ENCODE measurements at regions not wholly inside any gene's neighbourhood (a gene's known extent, or its start where the extent isn't known, plus 50 kb on each side); places are given as distances from the start of the nearest gene placed in this dataset.

DNA sequence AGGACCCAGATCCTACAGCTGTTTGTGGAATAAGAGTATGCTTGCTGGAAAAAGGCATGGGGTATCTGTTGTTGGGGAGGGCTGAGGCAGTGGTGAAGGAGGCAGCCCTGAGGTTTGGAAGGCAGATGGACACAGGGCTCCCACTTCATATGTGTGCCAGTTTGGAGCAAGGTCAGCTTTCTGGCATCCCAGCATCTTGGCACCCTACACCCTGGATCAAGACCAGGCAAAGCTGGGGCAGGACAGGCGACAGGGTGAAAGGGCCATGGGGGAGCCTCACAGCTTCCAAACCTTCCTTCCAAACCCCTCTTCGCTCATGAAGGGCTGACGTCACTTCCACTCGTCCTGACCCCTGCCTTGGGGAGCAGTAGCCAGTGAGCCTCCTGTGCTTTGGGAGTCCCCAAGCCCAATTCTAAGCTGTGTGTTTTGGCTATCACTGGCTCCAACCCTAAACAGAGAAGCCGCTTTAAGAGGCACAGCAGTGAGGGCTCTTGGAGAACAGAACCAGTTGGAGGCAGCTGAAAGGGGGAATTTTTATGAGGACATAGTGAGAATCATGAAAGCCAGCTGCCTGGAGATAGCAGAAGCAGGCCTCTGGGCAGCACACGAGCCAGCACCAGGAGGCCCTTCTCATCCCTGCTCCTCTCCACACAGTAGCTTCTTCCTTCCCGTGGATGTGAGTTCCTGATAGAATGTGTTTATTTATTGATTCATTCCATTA lies 448.6 kb upstream of the CDH4 start:
- no peak for DNase-seq (ENCODE audit: low read depth in 3 of 3)

DNA sequence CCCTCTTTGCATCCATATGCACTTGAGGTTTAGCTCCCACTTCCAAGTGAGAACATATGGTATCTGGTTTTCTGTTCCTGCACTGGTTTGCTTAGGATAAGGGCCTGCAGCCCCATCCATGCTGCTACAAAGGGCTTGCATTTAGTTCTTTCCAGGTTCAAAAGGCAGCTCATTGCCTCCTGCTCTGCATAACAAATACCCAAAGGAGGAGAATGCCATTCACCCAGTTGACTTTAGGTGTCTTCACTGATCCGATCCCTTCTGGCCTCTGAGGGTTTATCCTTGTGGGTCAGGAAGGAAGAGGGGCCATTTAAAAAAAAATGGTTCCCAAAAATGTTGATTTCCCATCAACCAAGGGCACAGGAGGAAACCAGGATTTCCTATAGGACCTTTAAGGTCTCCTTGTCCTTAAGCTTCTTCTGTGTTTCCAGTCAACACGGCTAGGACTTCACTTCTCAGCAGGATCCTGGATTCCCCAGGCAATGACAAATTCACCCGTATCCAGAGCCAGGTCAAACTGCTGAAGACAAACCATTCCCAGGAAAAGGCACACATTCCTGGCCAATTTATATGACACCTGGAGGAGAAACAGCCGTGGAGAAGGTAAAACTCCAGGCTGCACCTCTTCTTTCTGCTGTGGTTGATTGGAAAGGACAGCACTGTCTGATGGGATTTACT lies 447.7 kb upstream of the CDH4 start:
- no peak for DNase-seq (ENCODE audit: low read depth in 3 of 3)

DNA sequence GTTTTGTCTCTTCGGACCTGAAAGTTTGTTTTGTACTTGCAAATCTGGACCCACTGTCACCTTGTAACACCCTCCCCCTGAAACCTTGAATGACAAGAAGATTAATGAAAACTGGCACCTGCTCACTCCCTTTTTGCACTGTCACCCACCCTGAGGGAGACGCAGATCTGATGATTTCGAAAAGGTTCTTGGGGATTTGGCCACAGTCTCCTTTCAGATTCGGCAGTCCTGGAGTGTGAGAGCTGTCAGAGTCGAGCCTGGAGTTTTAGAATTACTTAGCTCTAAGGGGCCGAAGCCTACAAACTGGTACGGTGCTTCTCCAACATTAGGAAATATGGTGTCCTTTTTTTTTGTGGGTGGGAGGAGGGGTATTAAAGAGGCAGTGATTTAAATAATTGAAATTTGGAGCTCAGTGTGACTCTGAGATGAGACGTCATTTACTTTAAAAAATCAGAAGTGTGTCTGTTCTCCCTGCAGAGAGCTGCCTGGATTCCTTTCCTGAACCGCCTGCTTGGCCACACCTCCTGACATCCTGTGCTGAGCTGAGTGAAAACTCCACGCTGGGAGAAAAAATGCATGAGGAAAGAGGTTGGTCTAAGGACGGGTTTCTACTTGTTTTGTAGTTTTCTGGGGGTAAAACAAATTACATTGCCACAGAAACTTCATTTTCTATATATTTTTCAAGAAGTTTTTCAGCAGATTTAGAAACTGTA lies 447.0 kb upstream of the CDH4 start:
- no peak for DNase-seq (ENCODE audit: low read depth in 3 of 3)

DNA sequence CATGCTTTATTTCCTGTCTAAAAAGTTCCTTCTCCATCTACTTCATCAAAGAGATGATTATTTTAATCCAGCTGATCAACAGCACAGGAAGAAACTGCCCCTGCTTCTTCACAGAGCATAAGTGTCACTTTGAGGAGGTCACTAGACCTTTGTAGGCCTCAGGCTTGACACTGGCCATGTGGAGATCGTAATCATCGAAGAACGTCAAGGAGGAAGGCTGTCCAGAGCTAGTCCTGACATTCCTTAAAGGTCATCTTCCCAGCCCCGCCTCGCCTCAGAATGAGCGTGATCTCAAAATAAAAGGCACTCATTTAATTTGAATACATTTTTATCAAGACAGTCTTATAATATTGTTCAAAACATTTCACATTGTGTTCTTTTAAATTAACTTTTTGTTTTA lies 445.7 kb upstream of the CDH4 start:
- no peak for DNase-seq (ENCODE audit: low read depth in 3 of 3)

DNA sequence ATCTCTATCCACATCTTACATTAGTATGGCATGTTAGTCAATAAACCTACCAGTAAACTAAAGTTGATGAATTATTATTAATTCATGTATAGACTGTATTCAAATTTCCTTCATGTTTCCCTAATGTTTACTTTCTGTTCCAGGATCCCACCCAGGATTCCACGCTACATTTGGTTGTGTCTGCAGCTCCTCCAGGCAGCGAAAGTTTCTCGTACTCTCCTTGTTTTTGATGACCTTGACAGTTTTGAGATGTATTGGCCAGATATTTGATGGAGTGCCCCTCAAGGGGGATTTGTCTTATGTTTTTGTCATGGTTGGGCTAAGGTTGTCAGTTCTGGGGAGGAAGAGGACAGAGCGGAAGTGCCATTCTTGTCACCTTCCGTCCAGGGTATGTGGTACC lies 445.2 kb upstream of the CDH4 start:
- DNase-seq (ENCODE audit: low read depth in 3 of 3) = no peak

DNA sequence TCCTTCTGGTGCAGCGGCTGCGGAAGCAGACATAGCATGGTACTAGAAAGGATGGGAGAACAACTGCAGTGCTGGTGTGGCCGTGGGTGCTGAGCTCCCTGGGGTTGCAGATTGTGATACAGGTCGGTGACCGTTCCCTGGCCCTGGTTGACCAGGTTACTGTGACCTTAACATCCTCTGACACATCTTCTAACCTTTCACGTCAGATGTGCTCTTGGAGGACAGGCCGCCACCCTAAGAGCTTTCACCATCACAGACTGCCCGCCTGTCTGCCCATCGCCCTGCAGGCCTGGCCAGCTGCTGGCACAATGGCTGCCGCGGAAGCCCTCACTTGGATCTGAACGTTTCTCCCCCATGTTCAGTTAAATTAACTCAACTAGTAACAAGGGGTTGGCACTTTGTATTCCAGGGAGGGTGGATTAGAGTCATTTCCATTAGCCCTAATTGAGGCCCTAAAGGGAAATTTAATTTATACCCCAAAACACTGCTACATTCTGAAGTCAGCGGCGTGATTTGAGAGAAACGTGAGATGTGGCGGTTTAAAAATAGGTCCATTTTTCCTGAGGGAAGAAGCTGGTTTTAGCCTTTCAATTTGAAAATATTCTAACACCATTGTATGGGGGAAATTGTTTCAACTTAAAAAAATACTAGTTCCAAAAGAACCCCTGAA lies 443.9 kb upstream of the CDH4 start:
- no peak for DNase-seq (ENCODE audit: low read depth in 3 of 3)

DNA sequence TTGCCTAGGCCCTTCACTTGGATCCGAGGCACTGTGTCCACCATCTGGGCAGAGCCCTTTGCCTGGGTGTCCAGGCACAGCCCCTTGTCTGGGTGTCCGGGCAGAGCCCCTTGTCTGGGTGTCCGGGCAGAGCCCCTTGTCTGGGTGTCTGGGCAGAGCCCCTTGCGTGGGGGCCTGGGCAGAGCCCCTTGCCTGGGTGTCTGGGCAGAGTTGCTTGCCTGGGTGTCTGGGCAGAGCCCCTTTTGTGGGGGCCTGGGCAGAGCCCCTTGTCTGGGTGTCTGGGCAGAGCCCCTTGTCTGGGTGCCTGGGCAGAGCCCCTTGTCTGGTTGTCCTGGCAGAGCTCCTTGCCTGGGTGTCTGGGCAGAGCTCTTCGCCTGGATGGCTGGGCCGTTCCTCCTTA lies 443.4 kb upstream of the CDH4 start:
- DNase-seq (ENCODE audit: low read depth in 3 of 3) = no peak

DNA sequence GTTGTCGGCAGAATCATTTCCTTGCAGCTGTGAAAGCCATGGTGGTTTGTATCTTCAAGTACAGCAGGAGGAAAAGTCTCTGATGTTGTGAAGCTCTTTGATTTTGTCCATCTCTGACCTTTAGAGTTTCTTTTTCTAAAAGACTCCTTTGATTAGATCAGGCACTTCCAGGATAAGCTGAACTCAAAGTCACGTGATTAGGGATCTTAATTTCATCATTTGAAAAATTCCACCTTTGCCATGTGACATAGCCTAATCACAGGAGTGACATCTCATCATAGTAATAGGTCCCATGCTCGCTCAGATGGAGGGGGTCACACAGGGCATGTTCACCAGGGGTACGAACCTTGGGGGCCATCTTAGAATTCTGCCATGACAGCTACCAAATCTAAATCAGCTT lies 441.5 kb upstream of the CDH4 start:
- DNase-seq (ENCODE audit: low read depth in 3 of 3) = no peak

DNA sequence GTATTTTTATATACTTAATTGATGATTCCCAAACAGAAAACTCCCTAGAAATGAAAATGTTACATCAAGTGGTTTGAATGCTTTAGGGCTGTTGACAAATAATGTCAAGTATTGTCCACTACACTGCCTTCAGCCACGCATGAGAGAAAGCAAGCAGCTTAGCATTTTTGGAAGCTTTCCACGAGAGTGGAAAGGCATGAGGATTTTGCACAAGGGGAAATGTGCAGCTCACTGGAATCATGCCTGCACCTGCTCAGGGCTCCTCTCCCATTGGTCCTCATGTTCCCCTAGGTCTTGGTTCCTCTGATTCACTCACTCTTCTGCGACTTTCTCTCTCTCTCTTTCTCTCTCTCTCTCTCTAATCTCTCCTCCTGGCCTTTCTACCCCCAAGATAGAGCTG lies 439.5 kb upstream of the CDH4 start:
- DNase-seq (ENCODE audit: low read depth in 3 of 3) = no peak

DNA sequence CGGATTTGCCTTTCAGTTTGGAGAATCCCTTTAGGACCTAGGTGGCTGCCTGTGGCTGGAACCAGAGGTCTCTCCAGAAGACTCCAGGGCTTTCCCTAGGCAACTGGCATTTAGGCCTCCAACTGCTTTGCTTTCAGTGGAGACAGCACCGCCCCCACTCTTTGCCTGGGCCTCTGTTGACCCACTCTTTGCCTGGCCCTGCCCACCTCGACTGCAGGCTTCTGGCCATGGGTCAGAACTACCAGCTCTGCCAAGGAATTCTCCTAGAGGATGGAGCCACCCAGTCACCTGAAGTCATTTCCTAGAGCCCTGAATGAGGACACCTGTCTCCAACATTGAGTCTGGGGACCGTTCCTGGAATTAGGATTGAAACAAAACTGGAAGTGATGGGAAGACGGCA lies 439.0 kb upstream of the CDH4 start:
- no peak for DNase-seq (ENCODE audit: low read depth in 3 of 3)

DNA sequence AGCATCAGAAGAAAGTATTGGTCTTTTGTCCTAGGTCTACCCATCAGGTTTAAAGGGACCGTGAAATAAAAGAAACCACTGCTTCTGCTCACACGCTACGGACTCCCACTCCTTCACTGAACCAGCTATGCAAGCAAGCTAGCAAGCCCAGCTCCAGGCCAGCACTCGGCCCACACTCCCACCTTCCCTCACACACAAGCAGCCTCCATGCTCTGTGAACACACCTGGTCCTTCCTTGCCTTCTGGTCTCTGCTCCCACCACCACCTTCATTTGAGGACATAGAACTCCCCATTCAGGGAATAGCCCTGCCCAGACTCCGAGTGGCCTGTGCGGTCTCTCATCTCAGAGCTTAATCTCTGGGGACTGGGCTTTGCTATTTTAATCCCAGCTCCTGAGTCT lies 436.4 kb upstream of the CDH4 start:
- no peak for DNase-seq (ENCODE audit: low read depth in 3 of 3)

DNA sequence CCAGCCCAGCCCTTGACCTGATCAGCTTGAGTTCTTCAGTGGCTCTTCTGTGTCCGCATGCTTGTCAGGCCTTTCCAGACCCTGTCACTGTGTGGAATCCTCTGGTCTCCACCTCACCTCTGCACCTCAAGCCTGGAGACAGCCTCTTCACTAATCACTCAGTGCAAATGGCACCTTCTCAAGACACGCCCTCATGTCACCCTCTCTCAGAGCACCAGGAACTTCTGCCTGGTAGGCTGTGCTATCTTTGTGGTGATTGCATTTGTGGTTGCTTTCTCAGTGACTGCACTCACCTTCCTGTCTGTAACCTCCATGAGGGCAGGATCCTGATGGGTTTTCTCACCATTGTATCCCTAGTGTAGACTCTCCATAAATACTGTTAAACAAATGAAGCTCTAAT lies 435.2 kb upstream of the CDH4 start:
- DNase-seq (ENCODE audit: low read depth in 3 of 3) = no peak

DNA sequence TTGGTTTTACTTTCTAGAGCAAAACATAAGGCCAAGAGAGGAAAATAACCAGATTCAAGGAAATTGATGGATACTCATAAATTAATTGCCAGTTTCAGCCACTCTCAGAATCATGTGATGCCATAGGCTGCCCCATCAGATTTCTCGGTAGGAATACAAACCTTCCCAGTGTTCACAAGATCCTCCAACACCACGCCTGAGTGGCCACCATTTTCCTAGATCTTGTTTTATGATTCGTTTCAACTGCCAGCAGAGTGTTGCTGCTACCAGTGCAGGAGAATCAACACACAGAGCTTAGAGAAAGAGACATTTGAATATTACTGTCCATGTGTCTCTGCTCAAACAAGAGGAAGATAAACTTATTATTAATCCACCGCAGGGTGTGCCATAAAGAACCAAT lies 434.2 kb upstream of the CDH4 start:
- no peak for DNase-seq (ENCODE audit: low read depth in 3 of 3)

DNA sequence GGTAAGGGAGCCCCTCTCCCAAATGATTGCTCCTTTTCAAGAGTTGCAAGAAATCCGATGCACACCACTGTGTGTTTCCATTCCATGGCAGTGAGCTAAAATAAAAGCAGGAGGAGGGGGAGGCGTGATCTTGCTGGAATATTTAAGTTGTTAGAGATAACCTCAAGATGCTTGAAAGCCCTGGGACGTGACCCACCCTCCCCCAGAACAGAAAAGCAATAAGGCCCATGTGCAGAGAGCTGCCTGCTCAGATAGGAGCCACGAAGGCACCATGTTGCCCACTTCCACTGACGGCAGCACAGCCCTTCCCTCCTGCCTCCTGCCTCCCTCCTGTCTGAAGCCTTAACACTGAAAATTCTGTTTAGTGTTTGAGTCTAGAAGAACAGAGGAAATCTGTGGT lies 432.6 kb upstream of the CDH4 start:
- DNase-seq (ENCODE audit: low read depth in 3 of 3) = no peak

DNA sequence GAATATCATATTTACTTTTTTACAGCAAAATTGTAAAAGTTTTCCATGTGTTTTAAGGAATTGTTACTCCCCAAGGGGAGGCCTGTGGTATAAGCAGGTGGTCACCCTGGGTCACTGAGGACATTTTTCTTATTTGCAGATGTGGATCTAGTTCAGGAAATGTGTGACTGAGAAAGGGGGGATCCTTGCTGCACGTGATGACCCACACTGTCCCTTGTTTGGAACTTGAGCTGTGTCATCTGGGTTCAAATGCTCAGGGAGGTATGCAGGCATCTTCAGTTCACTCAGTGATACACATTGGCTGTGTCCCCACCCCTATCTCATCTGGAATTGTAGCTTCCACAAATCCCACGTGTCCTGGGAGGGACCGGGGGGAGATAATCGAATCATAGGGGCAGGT lies 431.9 kb upstream of the CDH4 start:
- DNase-seq (ENCODE audit: low read depth in 3 of 3) = no peak

DNA sequence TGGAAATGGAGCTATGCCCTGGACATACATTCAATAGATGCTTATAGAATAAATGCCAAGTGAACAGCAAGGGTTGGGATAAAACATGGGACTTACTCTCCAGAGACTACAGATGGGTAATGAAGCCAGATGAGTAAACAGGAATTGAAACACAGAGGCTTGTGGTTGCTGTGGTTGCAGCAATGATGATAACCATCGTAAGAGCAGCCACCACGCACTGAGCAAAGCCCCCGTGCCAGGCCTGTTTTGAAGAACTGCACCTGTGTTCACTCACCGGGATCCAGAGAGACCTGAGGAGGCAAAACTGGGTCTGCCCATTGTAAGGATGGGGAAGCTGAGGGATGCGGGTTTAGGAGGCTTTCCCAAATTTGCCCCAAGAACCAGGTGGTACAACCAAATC lies 431.1 kb upstream of the CDH4 start:
- DNase-seq (ENCODE audit: low read depth in 3 of 3) = no peak

DNA sequence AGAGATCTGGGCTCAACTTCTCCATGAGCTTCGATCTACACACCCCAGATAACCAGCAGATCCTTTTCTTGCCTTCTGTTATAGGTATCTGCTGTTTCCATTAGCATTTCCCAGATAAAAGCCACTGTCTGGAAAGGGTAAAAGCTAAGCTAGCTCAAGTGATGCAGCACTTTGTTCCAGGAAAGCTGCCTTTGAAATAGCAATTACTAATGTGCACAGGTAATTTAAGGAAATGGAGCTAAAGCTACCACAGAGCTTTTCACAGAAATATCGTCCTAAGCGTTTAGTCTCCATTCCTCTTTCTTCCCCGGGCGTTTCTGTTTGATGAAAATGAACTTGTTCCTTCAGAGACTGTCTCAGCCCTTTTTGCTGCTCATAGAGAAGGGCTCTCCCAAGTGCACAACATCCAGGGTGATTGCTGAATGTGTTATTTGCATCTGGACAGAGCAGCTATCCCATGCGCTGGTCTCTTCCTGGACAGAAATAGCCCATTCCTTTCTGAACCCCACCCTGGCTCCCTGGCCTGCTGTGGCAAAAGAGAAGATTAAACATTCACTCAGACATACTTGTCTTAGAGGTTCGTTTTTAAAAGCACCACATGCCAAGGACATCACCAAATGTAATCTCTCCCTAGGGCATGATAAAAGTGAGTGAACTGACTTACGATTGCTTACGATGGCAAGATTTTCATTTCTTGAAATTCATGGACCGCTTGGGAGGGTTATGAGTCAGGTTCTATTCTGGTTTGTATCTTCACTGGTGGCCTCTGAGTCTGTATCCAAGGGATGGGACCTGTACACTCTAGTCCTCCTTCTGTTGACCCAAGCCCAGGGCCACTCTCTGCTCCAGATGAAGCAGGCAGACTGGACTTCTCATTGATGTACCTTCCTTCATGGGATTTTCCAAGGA lies 429.1 kb upstream of the CDH4 start:
- DNase-seq (ENCODE audit: low read depth in 3 of 3) = no peak

DNA sequence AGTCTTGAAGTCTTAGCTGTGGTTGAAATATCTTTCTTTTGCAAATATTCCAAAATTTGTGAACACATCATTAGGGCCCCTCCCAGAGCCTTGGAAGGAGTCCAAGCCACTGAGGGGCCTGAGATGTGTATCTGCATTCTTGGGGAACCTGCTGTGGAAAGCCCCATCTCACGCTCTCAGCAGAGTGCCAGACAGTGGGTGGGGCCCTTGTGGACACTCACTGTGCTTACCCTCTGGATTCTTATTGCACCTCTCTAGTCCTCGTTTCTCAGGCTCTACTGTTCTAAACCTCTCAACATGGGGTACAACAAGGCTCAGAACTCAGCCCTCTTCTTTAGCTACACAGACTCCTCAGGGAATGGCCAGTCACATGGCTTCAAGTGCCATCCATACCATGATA lies 416.2 kb upstream of the CDH4 start:
- no peak for DNase-seq (ENCODE audit: low read depth in 3 of 3)

DNA sequence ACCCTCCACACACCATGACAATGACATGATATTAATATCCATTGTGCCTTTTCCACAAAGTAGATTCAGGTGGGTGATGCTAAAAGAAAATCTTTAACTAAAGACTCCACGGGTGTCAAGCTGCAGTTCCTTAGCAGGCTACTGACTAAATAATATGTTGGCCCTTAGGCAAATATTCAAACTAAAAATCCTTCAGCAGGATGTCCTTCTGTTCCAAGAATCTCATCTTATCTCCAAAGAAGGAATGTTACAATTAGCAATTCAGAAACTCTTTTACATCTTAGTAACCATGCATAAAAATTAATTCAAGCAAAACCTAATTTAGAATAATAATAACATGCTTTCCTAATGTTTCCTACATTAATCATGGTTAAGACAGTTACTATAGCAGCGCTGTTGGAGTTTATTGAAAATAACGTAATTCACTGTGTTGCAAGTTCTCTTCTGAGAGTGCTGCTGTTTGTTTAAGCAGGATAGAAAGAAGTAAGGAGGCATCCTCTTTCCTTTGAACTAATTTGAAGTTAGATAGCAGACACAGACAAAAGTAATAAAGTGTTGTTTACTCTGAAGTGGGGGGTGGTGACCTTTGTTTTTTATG lies 414.8 kb upstream of the CDH4 start:
- no peak for DNase-seq (ENCODE audit: low read depth in 3 of 3)

DNA sequence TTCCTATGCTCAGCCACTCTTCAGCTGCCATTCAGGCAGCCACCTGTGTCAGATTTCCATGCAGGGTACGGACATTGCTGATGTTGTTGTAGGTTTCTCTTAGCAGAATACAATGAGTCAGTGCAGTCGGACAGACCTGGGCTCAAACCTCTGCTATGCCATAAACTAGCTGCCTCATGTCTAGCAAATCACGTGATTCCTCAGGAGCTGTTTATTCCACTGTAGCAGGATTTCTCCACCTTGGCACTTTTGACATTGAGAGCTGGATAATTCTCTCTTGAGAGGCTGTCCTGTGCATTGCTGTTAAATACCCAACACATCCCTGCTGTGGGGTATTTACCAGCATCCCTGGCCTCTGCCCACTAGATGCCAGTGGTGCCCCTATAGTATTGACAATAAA lies 413.8 kb upstream of the CDH4 start:
- DNase-seq (ENCODE audit: low read depth in 3 of 3) = no peak

DNA sequence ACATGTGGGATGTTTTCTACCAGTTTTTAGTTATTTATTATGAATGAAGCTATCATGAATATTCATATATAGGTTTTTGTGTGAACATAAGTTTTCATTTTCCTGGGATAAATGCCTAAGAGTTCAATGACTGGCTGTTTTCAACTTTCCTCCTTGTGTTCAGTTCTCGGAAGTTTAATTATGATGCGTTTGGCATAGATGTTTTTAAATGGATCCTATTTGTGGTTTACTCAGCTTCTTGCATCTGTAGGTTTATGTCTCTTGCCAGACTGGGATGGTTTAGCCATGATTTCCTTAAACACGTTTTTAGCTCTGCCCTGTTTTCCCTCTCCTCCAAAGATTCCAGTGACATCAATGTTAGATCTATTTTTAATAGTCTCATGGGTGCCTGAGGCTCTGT lies 411.1 kb upstream of the CDH4 start:
- no peak for DNase-seq (ENCODE audit: low read depth in 3 of 3)
